ENCODE measurements at regions not wholly inside any gene's neighbourhood (a gene's known extent, or its start where the extent isn't known, plus 50 kb on each side); places are given as distances from the start of the nearest gene placed in this dataset.
"Not testable (repeated sequence)": the region's sequence is repeated elsewhere in the genome, so short reads cannot be mapped to it uniquely, and the experiment has no call there.

DNA sequence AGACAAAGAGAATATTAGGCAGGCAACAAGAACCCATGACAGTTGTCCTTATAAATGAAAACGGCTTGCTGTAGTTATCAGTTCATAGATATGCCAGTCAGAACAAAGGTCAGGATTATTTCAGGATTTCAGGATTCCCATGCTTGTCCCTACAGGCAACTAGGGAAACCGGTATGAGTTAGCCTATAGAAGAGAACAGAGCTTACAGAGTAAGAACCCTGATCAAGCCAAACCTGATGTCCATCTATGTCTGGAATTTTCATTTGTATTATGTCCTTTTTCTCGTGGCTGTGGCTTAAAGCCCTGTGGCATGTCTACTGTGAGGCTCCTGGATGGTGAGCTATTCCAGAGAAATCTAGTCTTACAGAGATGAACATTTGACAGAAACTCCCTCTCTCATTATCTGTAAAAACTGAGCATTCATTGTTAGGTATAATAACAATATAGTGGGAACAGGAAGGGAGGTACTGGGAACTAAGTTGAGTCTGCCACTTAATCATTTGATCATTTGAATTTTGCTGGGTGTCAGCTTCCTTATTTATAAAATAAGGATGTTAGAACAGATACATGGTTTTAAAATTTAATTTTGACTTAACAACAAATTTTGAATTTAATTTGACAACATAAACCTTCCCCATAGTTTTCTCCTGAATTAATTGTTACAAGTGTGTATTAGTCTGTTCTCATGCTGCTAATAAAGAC lies 129.5 kb upstream of the KLF3 start:
- TF ChIP-seq, protein P1, sequence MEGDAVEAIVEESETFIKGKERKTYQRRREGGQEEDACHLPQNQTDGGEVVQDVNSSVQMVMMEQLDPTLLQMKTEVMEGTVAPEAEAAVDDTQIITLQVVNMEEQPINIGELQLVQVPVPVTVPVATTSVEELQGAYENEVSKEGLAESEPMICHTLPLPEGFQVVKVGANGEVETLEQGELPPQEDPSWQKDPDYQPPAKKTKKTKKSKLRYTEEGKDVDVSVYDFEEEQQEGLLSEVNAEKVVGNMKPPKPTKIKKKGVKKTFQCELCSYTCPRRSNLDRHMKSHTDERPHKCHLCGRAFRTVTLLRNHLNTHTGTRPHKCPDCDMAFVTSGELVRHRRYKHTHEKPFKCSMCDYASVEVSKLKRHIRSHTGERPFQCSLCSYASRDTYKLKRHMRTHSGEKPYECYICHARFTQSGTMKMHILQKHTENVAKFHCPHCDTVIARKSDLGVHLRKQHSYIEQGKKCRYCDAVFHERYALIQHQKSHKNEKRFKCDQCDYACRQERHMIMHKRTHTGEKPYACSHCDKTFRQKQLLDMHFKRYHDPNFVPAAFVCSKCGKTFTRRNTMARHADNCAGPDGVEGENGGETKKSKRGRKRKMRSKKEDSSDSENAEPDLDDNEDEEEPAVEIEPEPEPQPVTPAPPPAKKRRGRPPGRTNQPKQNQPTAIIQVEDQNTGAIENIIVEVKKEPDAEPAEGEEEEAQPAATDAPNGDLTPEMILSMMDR (IDR thresholded peaks at IDR 0.05; ENCODE audit: low read depth, low read length) = no peak
- DNase-seq (ENCODE audit: low read depth in 2 of 2) = no peak
- H3K4me3 ChIP-seq (replicated peaks in 1 of 2; ENCODE audit: low read depth in 2 of 2, low read length in 2 of 2) = no peak overlapping the region

DNA sequence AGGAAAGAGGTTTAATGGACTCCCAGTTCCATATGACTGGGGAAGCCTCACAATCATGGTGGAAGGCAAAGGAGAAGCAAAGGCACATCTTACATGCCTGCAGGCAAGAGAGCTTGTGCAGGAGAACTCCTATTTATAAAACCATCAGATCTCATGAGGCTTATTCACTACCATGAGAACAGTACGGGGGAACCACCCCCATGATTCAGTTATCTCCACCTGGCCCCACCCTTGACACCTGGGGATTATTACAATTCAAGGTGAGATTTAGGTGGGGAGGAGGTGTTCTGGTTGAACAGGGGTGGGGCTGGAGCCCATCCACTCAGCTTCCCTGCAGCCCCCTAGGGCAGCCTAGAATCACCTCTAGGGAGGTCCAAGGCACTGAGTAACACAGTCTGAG lies 128.9 kb upstream of the KLF3 start:
- DNase-seq (ENCODE audit: low read depth in 2 of 2); H3K4me3 ChIP-seq (replicated peaks in 1 of 2; ENCODE audit: low read depth in 2 of 2, low read length in 2 of 2): not testable (repeated sequence)

DNA sequence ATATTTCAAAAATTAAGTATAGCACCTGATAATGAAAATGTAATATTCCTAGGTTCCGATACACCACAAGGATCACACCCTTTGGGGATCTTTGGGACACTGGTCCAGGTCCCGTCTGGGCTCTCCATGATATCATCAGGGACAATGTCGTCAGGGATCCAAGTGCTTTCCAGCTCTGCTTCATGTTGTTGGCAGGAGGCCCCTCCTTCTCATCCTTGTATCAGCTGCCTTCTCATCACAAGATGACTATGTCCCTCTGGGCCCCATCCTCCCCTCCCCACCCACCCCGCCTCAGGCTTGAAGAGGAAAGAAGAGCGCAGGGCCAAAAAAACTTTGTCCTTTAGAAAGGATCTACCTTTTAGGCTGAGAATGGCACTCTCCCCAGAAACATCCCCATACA lies 128.3 kb upstream of the KLF3 start:
- no peak for DNase-seq (ENCODE audit: low read depth in 2 of 2)
- TF ChIP-seq, protein P1 (IDR thresholded peaks at IDR 0.05; ENCODE audit: low read depth, low read length) = no peak
- no peak overlapping the region for H3K4me3 ChIP-seq (replicated peaks in 1 of 2; ENCODE audit: low read depth in 2 of 2, low read length in 2 of 2)

DNA sequence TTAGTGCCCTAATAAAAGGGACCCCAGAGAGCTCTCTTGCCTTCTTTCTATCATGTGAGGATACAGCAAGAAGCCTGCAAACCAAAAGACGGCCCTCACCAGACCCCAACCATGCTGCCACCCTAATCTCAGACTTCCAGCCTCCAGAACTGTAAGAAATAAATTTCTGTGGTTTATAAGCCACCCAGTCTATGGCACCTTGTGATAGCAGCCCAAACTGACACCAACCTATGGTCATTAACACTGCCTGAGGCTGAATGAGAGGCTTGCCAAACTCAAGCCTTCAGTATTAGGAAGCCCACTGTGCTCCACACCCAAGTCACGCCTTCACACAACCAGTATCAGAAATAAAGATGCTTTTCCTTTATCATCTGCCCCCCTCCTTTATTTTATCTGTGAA lies 127.3 kb upstream of the KLF3 start:
- DNase-seq (ENCODE audit: low read depth in 2 of 2) = no peak
- no peak overlapping the region for H3K4me3 ChIP-seq (replicated peaks in 1 of 2; ENCODE audit: low read depth in 2 of 2, low read length in 2 of 2)
- TF ChIP-seq, protein P1 (IDR thresholded peaks at IDR 0.05; ENCODE audit: low read depth, low read length) = no peak

DNA sequence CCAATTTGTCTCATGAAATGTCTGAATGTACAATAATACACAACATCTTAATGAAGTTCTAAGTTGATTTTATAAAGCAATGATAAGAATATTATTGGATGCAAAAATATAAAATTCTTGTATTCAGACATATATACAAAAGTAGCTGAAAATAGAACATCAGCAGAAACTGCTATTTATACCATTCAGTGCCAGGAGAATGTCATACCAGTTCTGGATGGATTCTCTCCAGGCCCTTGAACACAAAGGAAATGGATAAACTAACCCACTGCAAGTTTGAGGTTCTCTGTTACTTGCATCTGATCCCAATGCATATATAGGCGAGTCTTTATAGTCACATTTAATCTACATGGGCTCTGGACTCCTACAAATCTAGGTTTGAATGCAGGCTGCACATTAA lies 126.3 kb upstream of the KLF3 start:
- no peak overlapping the region for H3K4me3 ChIP-seq (replicated peaks in 1 of 2; ENCODE audit: low read depth in 2 of 2, low read length in 2 of 2)
- no peak for DNase-seq (ENCODE audit: low read depth in 2 of 2)
- TF ChIP-seq, protein P1 (IDR thresholded peaks at IDR 0.05; ENCODE audit: low read depth, low read length) = no peak

DNA sequence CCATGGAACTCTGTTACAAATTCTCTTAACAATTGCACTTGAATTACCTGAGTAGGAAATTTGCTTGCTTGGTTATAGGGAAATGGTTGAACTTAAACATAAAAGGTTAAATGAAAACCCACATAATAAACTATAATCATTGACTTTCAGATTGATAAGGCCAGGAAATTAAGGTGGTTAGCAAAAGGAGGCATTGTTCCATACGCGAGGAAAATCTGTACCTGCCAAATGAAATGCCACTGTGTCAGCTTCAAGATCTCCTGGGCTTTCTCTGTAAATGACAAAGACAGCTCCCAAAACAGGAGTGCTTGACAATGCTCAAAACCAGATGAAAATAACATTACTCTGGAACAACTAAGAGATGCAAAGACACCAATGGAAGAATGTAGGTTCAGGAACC lies 125.5 kb upstream of the KLF3 start:
- TF ChIP-seq, protein P1 (IDR thresholded peaks at IDR 0.05; ENCODE audit: low read depth, low read length) = no peak
- no peak overlapping the region for H3K4me3 ChIP-seq (replicated peaks in 1 of 2; ENCODE audit: low read depth in 2 of 2, low read length in 2 of 2)
- DNase-seq (ENCODE audit: low read depth in 2 of 2) = no peak

DNA sequence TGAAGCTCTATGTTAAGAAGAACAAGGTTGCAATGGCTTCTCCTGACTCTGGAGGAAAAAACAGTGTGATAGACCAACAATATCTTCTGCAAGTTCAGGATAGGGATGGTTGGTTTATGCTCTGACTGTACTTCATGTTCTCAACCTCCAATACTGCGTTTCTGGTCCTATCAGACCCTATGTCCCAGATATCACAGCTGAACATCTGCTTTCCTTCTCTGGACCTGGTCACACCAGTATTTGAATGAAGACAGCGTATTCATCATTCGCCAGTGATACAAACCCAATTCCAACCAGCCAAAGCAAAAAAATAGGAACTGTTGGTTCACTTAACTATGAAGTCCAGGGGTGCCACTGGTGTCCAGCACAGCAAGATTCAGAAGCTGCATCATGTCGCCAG lies 124.5 kb upstream of the KLF3 start:
- DNase-seq (ENCODE audit: low read depth in 2 of 2) = no peak
- TF ChIP-seq, protein P1 (IDR thresholded peaks at IDR 0.05; ENCODE audit: low read depth, low read length) = no peak
- H3K4me3 ChIP-seq (replicated peaks in 1 of 2; ENCODE audit: low read depth in 2 of 2, low read length in 2 of 2) = no peak overlapping the region

All from cardiac fibroblast (primary cell).